HG03571 (cell line): ENCODE measurements at regions not wholly inside any gene's neighbourhood (a gene's known extent, or its start where the extent isn't known, plus 50 kb on each side); places are given as distances from the start of the nearest gene placed in this dataset.
"Not testable (repeated sequence)": the region's sequence is repeated elsewhere in the genome, so short reads cannot be mapped to it uniquely, and the experiment has no call there.

Experiments
- ATAC-seq: cut with Tn5 transposase; IDR thresholded peaks from one replicate; pipeline ENCODE4 v1.9.1; 2021; ENCODE audit not compliant: unreplicated experiment

- no peak for ATAC-seq
These were observed 88.9 kb upstream of the ECI2 start for GRCh38 chr6:4224067-4224978.

- no peak for ATAC-seq
These were observed 85.2 kb upstream of the ECI2 start for GRCh38 chr6:4220558-4220957.

- ATAC-seq, result not testable (repeated sequence)
These were observed 83.4 kb upstream of the ECI2 start for GRCh38 chr6:4218619-4219317.

- no peak for ATAC-seq
These were observed 77.2 kb upstream of the ECI2 start for GRCh38 chr6:4212588-4212987.

- ATAC-seq, result peak; percentile 74
These were observed 75.4 kb upstream of the ECI2 start for GRCh38 chr6:4210629-4211419.

- ATAC-seq, result no peak
These were observed 73.8 kb upstream of the ECI2 start for GRCh38 chr6:4209196-4209595.

- no peak for ATAC-seq
These were observed 72.8 kb upstream of the ECI2 start for GRCh38 chr6:4208158-4208557.

- not testable (repeated sequence) for ATAC-seq
These were observed 68.5 kb upstream of the ECI2 start for GRCh38 chr6:4203642-4204417.

- no peak for ATAC-seq
These were observed 57.3 kb upstream of the ECI2 start for GRCh38 chr6:4192627-4193026.

- no peak for ATAC-seq
These were observed 56.8 kb upstream of the ECI2 start for GRCh38 chr6:4192173-4192572.

GRCh38 chr6:4191271-4191721 is 55.9 kb upstream of the ECI2 start:
- no peak for ATAC-seq

GRCh38 chr6:4189249-4189648 is 53.9 kb upstream of the ECI2 start:
- no peak for ATAC-seq

- no peak for ATAC-seq
These were observed 53.4 kb upstream of the ECI2 start for GRCh38 chr6:4188801-4189200.

- ATAC-seq, result no peak
These were observed 52.1 kb upstream of the ECI2 start for GRCh38 chr6:4187480-4187879.

GRCh38 chr6:4186385-4186784 is 51.0 kb upstream of the ECI2 start:
- ATAC-seq, result no peak

- no peak for ATAC-seq
These were observed 50.5 kb upstream of the ECI2 start for GRCh38 chr6:4185846-4186245.

- ATAC-seq, result no peak
These were observed 50.0 kb upstream of the ECI2 start for GRCh38 chr6:4185419-4185818.
